Stomach (tissue), 8 donors: ENCODE measurements at regions not wholly inside any gene's neighbourhood (a gene's known extent, or its start where the extent isn't known, plus 50 kb on each side); places are given as distances from the start of the nearest gene placed in this dataset.

Experiments used
- DNase-seq, 2 donors: peaks; one replicate each; pipeline versions ENCODE4 v3.0.0 to v3.0.0-alpha.2; 2013 to 2019
- H3K27ac ChIP-seq, 5 donors: fragments of 200-600 bp in 4 of 5; sonication (generic) in 4 of 5; one replicate each; pipeline ENCODE4 v1.5.1; 2013 to 2019; ENCODE audit warnings: mild to moderate bottlenecking in 1 of 5, moderate library complexity in 1 of 5
- H3K27me3 ChIP-seq, 3 donors: fragments of 200-600 bp; sonication (generic); one replicate each; pipeline ENCODE4 v1.5.1; 2017 to 2019; ENCODE audit warnings: mixed run types in 1 of 3
- H3K36me3 ChIP-seq, 4 donors: fragments of 200-600 bp; sonication (generic); 1 replicate in 3 of 4; 2 replicates in 1 of 4; pipeline ENCODE4 v1.5.1; 2016 to 2019
- H3K4me1 ChIP-seq, 4 donors: fragments of 200-600 bp; sonication (generic); one replicate each; pipeline ENCODE4 v1.5.1; 2016 to 2019
- H3K4me3 ChIP-seq, 4 donors: fragments of 200-600 bp; sonication (generic) in 3 of 4; one replicate each; pipeline ENCODE4 v1.5.1; 2016 to 2019; ENCODE audit warnings: mild to moderate bottlenecking in 1 of 4
- H3K9me3 ChIP-seq, 4 donors: fragments of 200-600 bp; sonication (generic); one replicate each; pipeline ENCODE4 v1.5.1; 2016 to 2019
- CTCF ChIP-seq, 7 experiments: fragments of 450-650 bp in 4 of 7; fragments of 200-600 bp in 3 of 7; sonication (generic) in 3 of 7; IDR thresholded peaks; one replicate each; pipeline ENCODE4 v1.5.1; 2016 to 2019; ENCODE audit warnings: antibody characterized with exemption in 7 of 7, control low read depth in 2 of 7, mild to moderate bottlenecking in 1 of 7
- EP300 ChIP-seq: sonication (generic); formaldehyde crosslinking; IDR thresholded peaks from one replicate; pipeline ENCODE4 v1.6.1; 2017; ENCODE audit warnings: antibody characterized with exemption
- POLR2A ChIP-seq, 4 donors: fragments of 450-650 bp; IDR thresholded peaks; one replicate each; pipeline ENCODE4 v1.6.1; 2016; ENCODE audit warnings: antibody characterized with exemption in 4 of 4, control low read depth in 2 of 4, mild to moderate bottlenecking in 1 of 4, moderate library complexity in 1 of 4
- POLR2AphosphoS5 ChIP-seq, 3 donors: sonication (generic); formaldehyde crosslinking; IDR thresholded peaks; one replicate each; pipeline ENCODE4 v1.6.1; 2016; ENCODE audit warnings: antibody characterized with exemption in 3 of 3
- WGBS, 5 donors: extraction: QIAGEN DNeasy Blood & Tissue Kit in 3 of 5; methylation state at CpG; one replicate each; pipeline versions ENCODE4 v1.1.5 to v1.1.7; 2013 to 2018; 5-methylcytosine and 5-hydroxymethylcytosine counted together
- intact Hi-C: fragments of 100-400 bp; cut with DNase I; formaldehyde crosslinking; loops from one replicate; pipeline ENCODE4 v1.15.1; 2023; ENCODE audit warnings: low total_unique reads
- donor health status: healthy with polysubstance abuse.
- donor health status: Bipolar disorder and iron deficiency.
- donor health status: healthy.

- intact Hi-C loops = no loop called here
Observed at GRCh38 chr10:117670116-117670904, 127.8 kb downstream of the EMX2 start.

GRCh38 chr10:117673230-117674010 lies 130.9 kb downstream of the EMX2 start:
- peaks cover 0 to 28% (median 0%) of the 10 kb centered on the region in 3 donors for H3K27me3 ChIP-seq
- no peak for TF ChIP-seq EP300
- no peak for TF ChIP-seq CTCF (IDR thresholded peaks at IDR 0.05)
- TF ChIP-seq POLR2AphosphoS5 (IDR thresholded peaks at IDR 0.05) = no peak
- TF ChIP-seq POLR2A (IDR thresholded peaks at IDR 0.05) = no peak
- intact Hi-C loops = no loop called here
- no peaks in the 10 kb centered on the region for H3K36me3 ChIP-seq
- DNase-seq = no peak
- H3K4me3 ChIP-seq = no peak overlapping the region
- no peaks in the 10 kb centered on the region for H3K4me1 ChIP-seq
- no peak overlapping the region for H3K27ac ChIP-seq
- 58 to 71% (median 65%) methylated on average over 8 of the region's 8 CpGs for WGBS, 5 donors
- H3K9me3 ChIP-seq = no peaks in the 10 kb centered on the region

More at GRCh38 chr10:117670116-117670904, 127.8 kb downstream of the EMX2 start:
- H3K4me1 ChIP-seq = no peaks in the 10 kb centered on the region
- H3K27me3 ChIP-seq = peaks cover 0 to 26% (median 0%) of the 10 kb centered on the region in 3 donors
- H3K9me3 ChIP-seq = no peaks in the 10 kb centered on the region
- no peaks in the 10 kb centered on the region for H3K36me3 ChIP-seq
- H3K27ac ChIP-seq = no peak overlapping the region
- no peak overlapping the region for H3K4me3 ChIP-seq
- TF ChIP-seq POLR2A (IDR thresholded peaks at IDR 0.05) (no peak), CTCF (IDR thresholded peaks at IDR 0.05) (no peak)
- WGBS, 5 donors = 81 to 88% (median 84%) methylated on average over 7 of the region's 7 CpGs
- DNase-seq = no peak

- DNase-seq = no peak
- no peaks in the 10 kb centered on the region for H3K9me3 ChIP-seq
- 74 to 78% (median 76%) methylated on average over 7 of the region's 7 CpGs for WGBS, 5 donors
- H3K27ac ChIP-seq = no peak overlapping the region
- no peak overlapping the region for H3K4me3 ChIP-seq
- peaks cover 0 to 25% (median 0%) of the 10 kb centered on the region in 3 donors for H3K27me3 ChIP-seq
- H3K4me1 ChIP-seq = no peaks in the 10 kb centered on the region
- intact Hi-C loops = no loop called here
- TF ChIP-seq CTCF (IDR thresholded peaks at IDR 0.05) = no peak
- TF ChIP-seq POLR2A (IDR thresholded peaks at IDR 0.05) = no peak
- TF ChIP-seq POLR2AphosphoS5 (IDR thresholded peaks at IDR 0.05) = no peak
- TF ChIP-seq EP300 = no peak
- H3K36me3 ChIP-seq = no peaks in the 10 kb centered on the region
Observed at GRCh38 chr10:117674201-117674600, 131.7 kb downstream of the EMX2 start.

GRCh38 chr10:117674646-117675045 lies 132.1 kb downstream of the EMX2 start:
- WGBS, 5 donors = 82 to 86% (median 85%) methylated on average over 6 of the region's 6 CpGs
- intact Hi-C loops = no loop called here

More at GRCh38 chr10:117674646-117675045, 132.1 kb downstream of the EMX2 start:
- TF ChIP-seq POLR2AphosphoS5 (IDR thresholded peaks at IDR 0.05) = no peak
- no peak for TF ChIP-seq POLR2A (IDR thresholded peaks at IDR 0.05)
- no peak for TF ChIP-seq EP300
- TF ChIP-seq CTCF (IDR thresholded peaks at IDR 0.05) = no peak
- Histone ChIP-seq H3K9me3 (no peaks in the 10 kb centered on the region), H3K36me3 (no peaks in the 10 kb centered on the region), H3K27ac (no peak overlapping the region), H3K27me3 (peaks cover 0 to 20% (median 0%) of the 10 kb centered on the region in 3 donors), H3K4me1 (no peaks in the 10 kb centered on the region), H3K4me3 (no peak overlapping the region)
- DNase-seq = no peak
